ENCODE measurements at regions not wholly inside any gene's neighbourhood (a gene's known extent, or its start where the extent isn't known, plus 50 kb on each side); places are given as distances from the start of the nearest gene placed in this dataset.
"Not testable (repeated sequence)": the region's sequence is repeated elsewhere in the genome, so short reads cannot be mapped to it uniquely, and the experiment has no call there.

- DNase-seq: no peak
Measured at GRCh38 chr12:17097674-17098073, 491.7 kb upstream of the LMO3 start.

- no peak for DNase-seq
Measured at GRCh38 chr12:17084831-17085230, 478.9 kb upstream of the LMO3 start.

GRCh38 chr12:17079251-17079909 lies 473.4 kb upstream of the LMO3 start:
- DNase-seq: no peak

GRCh38 chr12:17077594-17077993 lies 471.6 kb upstream of the LMO3 start:
- DNase-seq: no peak

GRCh38 chr12:17076811-17077210 lies 470.8 kb upstream of the LMO3 start:
- no peak for DNase-seq

- DNase-seq: no peak
Measured at GRCh38 chr12:17076028-17076744, 470.2 kb upstream of the LMO3 start.

GRCh38 chr12:17064834-17065233 lies 458.9 kb upstream of the LMO3 start:
- no peak for DNase-seq

- DNase-seq: no peak
Measured at GRCh38 chr12:17062267-17063036, 456.5 kb upstream of the LMO3 start.

GRCh38 chr12:17060260-17060659 lies 454.3 kb upstream of the LMO3 start:
- DNase-seq: no peak

GRCh38 chr12:17056546-17056945 lies 450.6 kb upstream of the LMO3 start:
- DNase-seq: no peak

GRCh38 chr12:17038923-17039322 lies 433.0 kb upstream of the LMO3 start:
- DNase-seq: no peak

GRCh38 chr12:17035372-17035771 lies 429.4 kb upstream of the LMO3 start:
- no peak for DNase-seq

GRCh38 chr12:17030338-17030737 lies 424.4 kb upstream of the LMO3 start:
- DNase-seq: no peak

GRCh38 chr12:17028348-17028747 lies 422.4 kb upstream of the LMO3 start:
- DNase-seq: no peak

GRCh38 chr12:17025424-17025823 lies 419.5 kb upstream of the LMO3 start:
- DNase-seq: not testable (repeated sequence)

- no peak for DNase-seq
Measured at GRCh38 chr12:17020765-17021164, 414.8 kb upstream of the LMO3 start.

- DNase-seq: no peak
Measured at GRCh38 chr12:17017402-17017801, 411.4 kb upstream of the LMO3 start.

GRCh38 chr12:17016116-17016864 lies 410.3 kb upstream of the LMO3 start:
- no peak for DNase-seq

- no peak for DNase-seq
Measured at GRCh38 chr12:17015501-17015900, 409.5 kb upstream of the LMO3 start.

GRCh38 chr12:17007442-17008040 lies 401.6 kb upstream of the LMO3 start:
- DNase-seq: not testable (repeated sequence)

- not testable (repeated sequence) for DNase-seq
Measured at GRCh38 chr12:16998538-16998937, 392.6 kb upstream of the LMO3 start.

- DNase-seq: no peak
Measured at GRCh38 chr12:16984484-16984883, 378.5 kb upstream of the LMO3 start.
